ENCODE measurements at regions not wholly inside any gene's neighbourhood (a gene's known extent, or its start where the extent isn't known, plus 50 kb on each side); places are given as distances from the start of the nearest gene placed in this dataset.
"Not testable (repeated sequence)": the region's sequence is repeated elsewhere in the genome, so short reads cannot be mapped to it uniquely, and the experiment has no call there.

DNA sequence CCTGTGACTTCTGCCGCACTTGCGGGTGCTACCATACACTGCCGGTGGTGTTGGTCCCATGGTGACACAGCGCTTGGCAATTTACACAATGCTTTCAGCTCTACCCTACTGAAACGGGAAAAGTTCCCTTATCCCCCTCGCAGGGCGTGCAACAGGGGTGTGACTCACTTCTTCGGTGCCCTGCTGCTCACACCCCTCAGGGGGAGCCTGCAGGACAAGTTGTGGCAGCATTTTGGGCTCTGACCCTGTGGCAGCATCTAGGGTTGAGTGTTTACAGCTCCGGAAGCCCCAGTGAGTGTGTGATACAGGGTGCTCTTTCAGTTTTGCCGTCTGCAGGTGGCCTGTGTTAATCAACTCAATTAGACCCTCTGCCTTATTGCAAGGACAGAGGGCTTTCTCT lies 324.7 kb upstream of the RGMA start:
- no peak for DNase-seq

- no peak for DNase-seq
Observed at GRCh38 chr15:93399121-93399520, 310.1 kb upstream of the RGMA start.

DNA sequence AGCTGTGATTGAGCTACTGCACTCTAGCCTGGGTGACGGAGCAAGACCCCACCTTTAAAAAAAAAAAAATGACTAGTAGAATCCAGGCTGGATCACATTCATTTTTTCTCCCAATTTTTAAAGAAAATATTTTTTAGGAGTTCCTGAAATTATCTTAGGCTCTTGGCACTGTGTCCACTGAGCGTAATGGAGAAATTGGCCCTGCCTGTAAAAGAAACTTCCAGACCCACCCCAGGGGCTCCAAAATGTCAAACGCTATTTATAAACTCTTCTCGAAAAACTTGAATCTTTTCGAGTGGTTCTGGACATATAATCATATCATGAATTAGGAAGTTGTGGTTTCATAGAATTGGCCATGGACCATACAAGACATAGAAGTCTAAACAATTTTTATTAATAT lies 300.2 kb upstream of the RGMA start:
- DNase-seq: no peak

DNA sequence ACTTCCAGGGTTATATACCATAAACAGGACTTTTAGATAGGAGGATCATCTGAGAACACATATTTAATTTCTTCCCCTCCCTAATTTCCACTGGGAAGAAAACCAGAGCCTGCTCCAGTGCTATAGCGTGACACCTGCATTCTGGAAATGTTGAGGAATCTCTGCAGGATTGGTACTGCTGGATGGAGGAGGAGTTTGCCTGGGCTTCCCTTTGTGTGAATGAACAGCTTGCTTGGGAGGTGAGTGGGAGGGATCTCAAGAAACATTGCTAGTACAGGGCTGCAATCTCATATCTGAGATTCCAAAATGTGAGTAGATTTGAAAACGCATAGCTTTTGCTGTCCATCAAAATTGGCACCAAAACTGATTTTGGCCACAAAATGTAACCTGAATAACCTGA lies 295.9 kb upstream of the RGMA start:
- no peak for DNase-seq

DNA sequence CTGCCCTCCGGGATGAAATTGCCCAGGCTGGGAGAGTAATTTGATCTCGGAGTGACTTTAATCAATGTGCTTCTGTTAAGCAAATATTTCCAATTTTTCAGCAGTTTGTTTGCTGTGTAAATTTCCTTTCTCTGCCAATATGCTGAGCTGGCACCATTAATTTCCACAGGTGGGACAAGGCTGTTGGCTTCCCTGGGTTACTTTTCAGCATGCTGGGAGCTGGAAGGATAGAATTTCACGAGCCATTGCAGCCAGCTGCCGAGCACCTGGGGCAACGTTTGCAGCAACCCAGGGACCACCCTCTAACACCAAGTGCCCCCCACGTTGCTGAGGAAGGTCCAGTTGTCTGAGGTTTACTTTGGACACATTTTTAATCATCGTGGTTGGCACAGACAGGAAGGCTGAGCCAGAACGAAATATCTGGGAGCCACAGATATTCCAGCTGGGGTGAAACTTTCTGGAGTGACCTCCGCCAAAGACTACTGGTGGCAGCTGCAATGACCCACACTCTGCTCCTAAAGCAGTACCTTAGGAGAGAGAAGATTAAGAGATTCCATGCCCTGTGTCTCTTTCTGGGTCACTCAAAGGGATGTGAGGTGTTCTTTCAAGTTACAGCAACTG lies 293.3 kb upstream of the RGMA start:
- DNase-seq: no peak

DNA sequence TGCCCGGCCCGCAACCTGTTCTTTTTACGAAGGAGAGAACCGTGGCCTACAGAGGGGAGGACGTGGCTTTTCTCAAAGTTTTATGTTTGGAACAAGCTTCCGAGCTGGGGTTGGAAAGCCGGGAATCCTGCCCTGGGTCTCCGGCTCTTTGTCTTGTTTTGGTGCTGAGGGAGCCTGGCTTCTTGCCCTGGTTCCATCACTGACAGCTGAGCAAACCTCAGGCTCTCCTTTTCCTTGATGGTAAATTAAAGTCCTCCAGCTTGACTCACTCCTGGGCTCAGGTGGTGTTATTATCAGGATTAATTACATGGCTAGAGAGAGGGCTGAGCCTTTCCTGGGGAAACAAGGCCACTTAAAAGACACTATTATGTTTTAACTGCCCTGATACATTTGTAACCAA lies 289.5 kb upstream of the RGMA start:
- no peak for DNase-seq

- no peak for DNase-seq
Observed at GRCh38 chr15:93372865-93373223, 283.8 kb upstream of the RGMA start.

DNA sequence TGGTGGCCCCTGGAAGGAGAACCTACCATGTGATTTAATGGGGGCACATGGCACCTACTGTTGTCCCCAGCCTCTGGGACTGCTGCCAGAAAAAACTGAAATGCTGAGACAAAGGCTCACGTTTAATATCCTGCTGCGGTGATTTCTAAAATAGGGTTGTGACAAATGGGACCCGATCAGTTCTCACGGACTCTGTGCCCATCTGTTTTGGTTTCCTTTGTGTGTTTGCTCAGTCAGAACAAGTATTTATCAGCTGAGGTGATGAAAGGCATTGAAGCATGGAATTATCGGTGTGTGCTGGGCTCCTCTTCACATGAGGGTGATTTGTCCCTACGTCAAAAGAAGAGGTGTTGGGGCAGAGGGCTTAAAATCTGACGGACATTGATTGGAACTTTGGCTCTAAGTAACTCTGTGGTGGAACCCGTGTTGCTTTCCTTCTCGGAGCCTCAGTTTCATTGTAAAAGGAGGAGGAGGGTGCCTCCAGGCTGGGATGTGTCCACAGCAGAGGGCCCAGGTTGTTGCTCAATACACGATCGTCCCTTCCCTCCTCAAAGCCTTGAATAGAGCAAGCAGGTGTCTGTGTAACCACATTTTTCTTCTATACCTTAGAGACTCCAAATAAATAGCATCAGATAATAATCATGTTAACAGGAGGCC lies 283.3 kb upstream of the RGMA start:
- DNase-seq: no peak

- DNase-seq: no peak
Observed at GRCh38 chr15:93366387-93367100, 277.5 kb upstream of the RGMA start.

DNA sequence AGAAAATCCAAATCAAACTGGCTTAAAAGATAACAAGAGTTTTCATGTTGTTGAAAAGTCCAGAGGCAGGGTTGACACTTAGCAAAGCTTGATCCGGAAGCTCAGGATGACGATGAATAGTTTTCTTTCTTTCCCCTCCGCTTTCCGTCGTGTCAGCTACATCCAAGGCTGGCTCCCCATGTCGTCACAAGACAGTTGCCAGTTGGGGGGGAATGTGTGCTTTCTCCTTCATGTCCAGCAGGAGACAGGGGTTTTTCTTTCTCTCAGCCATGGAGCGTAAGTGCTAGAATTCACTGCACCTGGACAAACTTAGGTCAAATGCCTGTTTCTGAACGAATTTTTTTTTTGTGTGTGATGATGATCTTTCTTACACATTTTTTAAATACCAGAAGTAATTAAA lies 273.8 kb upstream of the RGMA start:
- no peak for DNase-seq

GRCh38 chr15:93362203-93362602 lies 273.2 kb upstream of the RGMA start:
- no peak for DNase-seq

DNA sequence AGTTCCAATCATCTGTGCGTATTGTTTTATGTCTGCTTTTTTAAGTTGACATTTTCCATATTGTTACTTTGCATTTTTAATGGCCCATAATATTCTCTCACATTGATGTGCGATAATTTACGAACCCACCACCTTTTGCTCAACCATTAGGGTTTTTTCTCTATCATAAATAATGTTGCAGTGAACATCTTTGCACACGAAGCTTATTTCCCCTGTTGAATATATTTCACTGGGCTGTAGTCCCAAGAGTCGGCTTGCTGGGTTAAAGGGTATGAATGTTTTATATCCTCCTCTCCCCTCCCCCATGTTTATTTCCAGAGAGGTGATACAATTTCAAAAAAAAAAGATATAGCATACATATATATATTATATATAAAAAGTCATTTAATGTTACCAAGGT lies 272.7 kb upstream of the RGMA start:
- DNase-seq: no peak

GRCh38 chr15:93360976-93361375 lies 272.0 kb upstream of the RGMA start:
- no peak for DNase-seq

- DNase-seq: no peak
Observed at GRCh38 chr15:93360318-93360717, 271.3 kb upstream of the RGMA start.

GRCh38 chr15:93359425-93360131 lies 270.6 kb upstream of the RGMA start:
- no peak for DNase-seq

- no peak for DNase-seq
Observed at GRCh38 chr15:93359060-93359408, 270.0 kb upstream of the RGMA start.

DNA sequence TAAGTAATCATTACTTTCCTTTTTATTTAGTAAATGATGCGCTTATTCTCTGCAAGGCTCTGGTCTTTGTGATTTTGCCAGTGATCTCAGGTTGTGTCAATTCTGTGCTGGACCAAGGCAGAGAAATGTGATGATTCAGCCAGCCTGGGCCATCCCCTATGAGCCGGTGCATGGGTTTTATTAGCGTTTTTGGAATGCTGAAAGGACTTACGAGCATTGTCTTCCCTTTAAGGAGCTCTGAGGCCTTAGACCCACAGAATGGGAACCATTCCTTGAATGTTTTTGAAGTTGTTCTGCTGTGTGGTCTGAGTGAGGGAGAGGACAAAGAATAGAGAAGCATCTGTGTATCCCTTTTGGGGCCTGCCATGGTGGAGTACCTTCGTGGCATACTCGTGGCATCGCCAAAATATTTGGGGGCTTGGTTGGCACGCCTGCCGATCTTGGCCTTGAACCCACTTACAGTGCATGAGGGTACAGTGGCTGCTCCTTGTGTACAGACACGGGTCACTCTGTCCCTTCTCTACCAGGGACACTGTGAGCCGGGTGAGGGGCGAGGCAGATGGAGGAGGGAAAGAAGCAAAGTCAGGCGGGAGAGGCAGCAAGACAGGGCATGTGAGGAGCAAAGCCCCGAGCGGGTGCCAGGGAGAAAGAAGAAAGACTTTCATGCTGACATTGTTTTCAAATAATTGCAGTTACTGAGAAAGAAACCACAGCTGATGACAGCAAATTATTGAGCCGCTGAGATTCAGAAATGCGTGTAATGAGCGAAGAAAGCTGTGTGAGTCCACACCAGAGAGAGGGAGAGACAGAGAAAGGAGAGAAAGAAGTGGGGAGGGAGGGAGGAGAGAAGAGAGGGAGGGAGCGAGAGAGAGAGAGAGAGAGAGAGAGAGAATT lies 269.4 kb upstream of the RGMA start:
- no peak for DNase-seq

- DNase-seq: no peak
Observed at GRCh38 chr15:93348711-93349545, 259.9 kb upstream of the RGMA start.

DNA sequence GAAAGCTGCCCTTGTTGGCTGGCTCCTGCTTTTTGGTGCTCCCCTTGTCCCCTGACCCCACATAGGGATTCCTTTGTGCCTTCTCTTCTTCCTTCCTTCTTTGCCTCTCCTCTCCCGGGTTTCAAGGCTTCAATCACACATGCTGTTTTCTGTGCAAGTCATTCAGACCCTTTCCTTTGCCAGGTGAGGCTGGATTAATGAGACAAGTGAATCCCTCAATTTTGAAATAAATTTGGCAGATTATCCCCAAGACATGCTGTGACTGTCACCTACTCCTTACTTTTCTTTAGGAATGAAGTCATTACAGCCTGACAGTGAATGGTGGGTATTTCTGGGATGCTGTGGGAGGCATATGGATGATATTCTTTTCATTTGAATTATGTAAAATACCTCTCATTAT lies 259.0 kb upstream of the RGMA start:
- DNase-seq: no peak

- DNase-seq: no peak
Observed at GRCh38 chr15:93345981-93346380, 257.0 kb upstream of the RGMA start.

DNA sequence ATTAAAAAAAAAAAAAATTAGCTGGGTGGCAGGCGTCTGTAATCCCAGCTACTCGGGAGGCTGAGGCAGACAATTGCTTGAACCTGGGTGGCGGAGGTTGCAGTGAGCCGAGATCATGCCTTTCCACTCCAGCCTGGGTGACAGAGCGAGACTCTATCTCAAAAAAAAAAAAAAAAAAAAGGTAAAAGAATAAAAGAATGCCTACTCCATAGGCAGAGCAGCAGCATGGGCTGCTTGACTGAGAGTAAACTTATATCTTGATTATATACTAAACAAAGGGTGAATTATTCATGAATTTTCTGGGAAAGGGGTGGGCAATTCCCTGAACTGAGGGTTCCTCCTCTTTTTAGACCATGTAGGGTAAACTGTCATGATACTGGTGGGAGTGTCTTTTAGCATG lies 254.4 kb upstream of the RGMA start:
- not testable (repeated sequence) for DNase-seq

- no peak for DNase-seq
Observed at GRCh38 chr15:93341164-93341563, 252.2 kb upstream of the RGMA start.
